ENCODE measurements at regions not wholly inside any gene's neighbourhood (a gene's known extent, or its start where the extent isn't known, plus 50 kb on each side); places are given as distances from the start of the nearest gene placed in this dataset.
A peak's percentile ranks its signal among the peaks of the same experiment; 100 is the strongest.

- no peaks in the 10 kb centered on the region for H3K36me3 ChIP-seq (ENCODE audit: control insufficient read depth in 2 of 3, insufficient read depth in 3 of 3, low read length in 3 of 3)
- H3K9ac ChIP-seq (ENCODE audit: low read length in 3 of 3): no peak overlapping the region
- no peaks in the 10 kb centered on the region for H3K27me3 ChIP-seq (ENCODE audit: control insufficient read depth, insufficient read depth, low read length)
- H3K27ac ChIP-seq (ENCODE audit: low read depth in 2 of 2, low read length in 2 of 2): no peak overlapping the region
- peaks cover 0 to 2% (median 0%) of the 10 kb centered on the region in 3 donors for H3K9me3 ChIP-seq (ENCODE audit: control insufficient read depth in 2 of 3, insufficient read depth in 1 of 3, low read length in 3 of 3)
- H3K4me3 ChIP-seq (ENCODE audit: low read length in 3 of 3): no peak overlapping the region
- no peaks in the 10 kb centered on the region for H3K4me1 ChIP-seq (ENCODE audit: control insufficient read depth in 2 of 3, insufficient read depth in 2 of 3, low read depth in 1 of 3, low read length in 3 of 3)
- FAIRE-seq: no peak
- no peak for TF ChIP-seq CTCF (IDR thresholded peaks at IDR 0.05; ENCODE audit: borderline replicate concordance, extremely low read depth, insufficient read depth)
- peak in 2 of 5 donors; percentile 9 to 15 for DNase-seq
- intact Hi-C loops (cut with DNase I): no loop called here
Observed at GRCh38 chr1:194535369-194535768, 1349.0 kb upstream of the B3GALT2 start.

DNA sequence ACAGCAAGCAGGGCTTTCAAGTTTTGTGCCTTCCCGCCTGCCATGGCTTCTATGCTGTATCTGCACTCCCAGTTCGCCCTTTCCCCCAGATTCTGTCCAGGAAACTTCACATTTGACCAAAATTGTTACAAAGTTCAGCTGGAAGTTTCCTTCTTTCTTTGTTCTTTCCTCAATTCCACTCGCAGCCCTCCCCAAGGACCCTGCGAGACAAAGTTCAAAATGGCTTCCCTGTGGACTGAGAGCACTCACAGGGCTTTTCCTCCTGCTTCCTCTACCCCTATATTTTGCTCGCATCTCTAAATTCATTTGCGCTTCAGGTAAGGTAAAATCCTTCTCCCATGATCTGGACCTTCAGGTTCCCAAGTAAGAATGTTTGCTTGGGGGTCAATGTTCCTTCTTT is 1348.4 kb upstream of the B3GALT2 start:
- Histone ChIP-seq H3K36me3 (ENCODE audit: control insufficient read depth in 2 of 3, insufficient read depth in 3 of 3, low read length in 3 of 3) (no peaks in the 10 kb centered on the region), H3K4me1 (ENCODE audit: control insufficient read depth in 2 of 3, insufficient read depth in 2 of 3, low read depth in 1 of 3, low read length in 3 of 3) (no peaks in the 10 kb centered on the region), H3K27ac (ENCODE audit: low read depth in 2 of 2, low read length in 2 of 2) (no peak overlapping the region), H3K9ac (ENCODE audit: low read length in 3 of 3) (no peak overlapping the region), H3K4me3 (ENCODE audit: low read length in 3 of 3) (no peak overlapping the region), H3K27me3 (ENCODE audit: control insufficient read depth, insufficient read depth, low read length) (no peaks in the 10 kb centered on the region), H3K9me3 (ENCODE audit: control insufficient read depth in 2 of 3, insufficient read depth in 1 of 3, low read length in 3 of 3) (no peaks in the 10 kb centered on the region)
- intact Hi-C loops (cut with DNase I): no loop called here
- DNase-seq (no peak), FAIRE-seq (no peak)
- no peak for TF ChIP-seq CTCF (IDR thresholded peaks at IDR 0.05; ENCODE audit: borderline replicate concordance, extremely low read depth, insufficient read depth)

- FAIRE-seq (no peak), DNase-seq (no peak)
- no peak for TF ChIP-seq CTCF (IDR thresholded peaks at IDR 0.05; ENCODE audit: borderline replicate concordance, extremely low read depth, insufficient read depth)
- H3K4me1 ChIP-seq (ENCODE audit: control insufficient read depth in 2 of 3, insufficient read depth in 2 of 3, low read depth in 1 of 3, low read length in 3 of 3): no peaks in the 10 kb centered on the region
- H3K27me3 ChIP-seq (ENCODE audit: control insufficient read depth, insufficient read depth, low read length): no peaks in the 10 kb centered on the region
- no peaks in the 10 kb centered on the region for H3K9me3 ChIP-seq (ENCODE audit: control insufficient read depth in 2 of 3, insufficient read depth in 1 of 3, low read length in 3 of 3)
- H3K27ac ChIP-seq (ENCODE audit: low read depth in 2 of 2, low read length in 2 of 2): no peak overlapping the region
- no peak overlapping the region for H3K9ac ChIP-seq (ENCODE audit: low read length in 3 of 3)
- intact Hi-C loops (cut with DNase I): no loop called here
- no peak overlapping the region for H3K4me3 ChIP-seq (ENCODE audit: low read length in 3 of 3)
- no peaks in the 10 kb centered on the region for H3K36me3 ChIP-seq (ENCODE audit: control insufficient read depth in 2 of 3, insufficient read depth in 3 of 3, low read length in 3 of 3)
Observed at GRCh38 chr1:194533641-194534040, 1347.2 kb upstream of the B3GALT2 start.

DNA sequence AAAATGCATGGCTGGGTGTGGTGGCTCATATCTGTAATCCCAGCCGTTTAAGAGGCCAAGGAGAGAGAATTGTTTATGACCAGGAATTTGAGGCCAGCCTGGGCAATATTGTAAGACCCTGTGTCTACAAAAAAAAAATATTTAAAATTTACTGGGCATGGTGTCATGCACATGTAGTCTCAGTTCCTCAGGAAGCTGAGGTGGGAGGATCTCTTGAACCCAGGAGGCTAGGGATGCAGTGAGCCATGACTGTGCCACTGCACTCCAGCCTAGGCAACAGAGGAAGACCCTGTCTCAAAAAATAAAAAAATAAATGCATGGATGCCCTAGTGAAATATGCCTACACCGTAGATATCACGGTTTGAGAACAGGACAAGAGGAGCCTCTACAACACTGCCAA is 1331.2 kb upstream of the B3GALT2 start:
- Histone ChIP-seq H3K36me3 (ENCODE audit: control insufficient read depth in 2 of 3, insufficient read depth in 3 of 3, low read length in 3 of 3) (no peaks in the 10 kb centered on the region), H3K9me3 (ENCODE audit: control insufficient read depth in 2 of 3, insufficient read depth in 1 of 3, low read length in 3 of 3) (no peaks in the 10 kb centered on the region), H3K4me3 (ENCODE audit: low read length in 3 of 3) (no peak overlapping the region), H3K27me3 (ENCODE audit: control insufficient read depth, insufficient read depth, low read length) (no peaks in the 10 kb centered on the region), H3K27ac (ENCODE audit: low read depth in 2 of 2, low read length in 2 of 2) (no peak overlapping the region), H3K4me1 (ENCODE audit: control insufficient read depth in 2 of 3, insufficient read depth in 2 of 3, low read depth in 1 of 3, low read length in 3 of 3) (no peaks in the 10 kb centered on the region), H3K9ac (ENCODE audit: low read length in 3 of 3) (no peak overlapping the region)
- FAIRE-seq (no peak), DNase-seq (no peak)
- intact Hi-C loops (cut with DNase I): no loop called here
- TF ChIP-seq CTCF (IDR thresholded peaks at IDR 0.05; ENCODE audit: borderline replicate concordance, extremely low read depth, insufficient read depth): no peak

All from kidney (tissue), 13 donors.